ENCODE measurements at regions not wholly inside any gene's neighbourhood (a gene's known extent, or its start where the extent isn't known, plus 50 kb on each side); places are given as distances from the start of the nearest gene placed in this dataset.

- no peak for ATAC-seq (ENCODE audit: low read depth)
- Histone ChIP-seq H2AK9ac (replicated peaks; ENCODE audit: low read depth, low read length, poor library complexity) (no peak overlapping the region), H3K27ac (ENCODE audit: insufficient read depth, low read length) (no peak overlapping the region), H2AK5ac (ENCODE audit: low read depth, low read length) (no peak overlapping the region), H4K91ac (ENCODE audit: insufficient read depth, low read depth, low read length) (no peak overlapping the region), H3K9me3 (ENCODE audit: control insufficient read depth, insufficient read depth, low read length) (no peaks in the 10 kb centered on the region), H4K5ac (ENCODE audit: low read depth, low read length) (no peak overlapping the region), H3K27me3 (ENCODE audit: control insufficient read depth, insufficient read depth, low read length) (peaks cover 27% of the 10 kb centered on the region), H3K23ac (ENCODE audit: low read depth, low read length) (no peak overlapping the region), H3K79me1 (ENCODE audit: low read depth in 1 of 2, low read length in 2 of 2) (no peaks in the 10 kb centered on the region), H2BK5ac (ENCODE audit: low read depth, low read length, poor library complexity, severe bottlenecking) (no peak overlapping the region), H2BK15ac (ENCODE audit: low read depth, low read length) (no peak overlapping the region), H3K4me3 (ENCODE audit: insufficient read depth, low read depth, low read length) (no peak overlapping the region), H3K14ac (replicated peaks; ENCODE audit: low read depth, low read length) (no peak overlapping the region), H2AFZ (replicated peaks; ENCODE audit: low read length, poor library complexity) (no peak overlapping the region), H3K9ac (ENCODE audit: low read depth, low read length) (no peak overlapping the region), H3K56ac (ENCODE audit: extremely low read depth, insufficient read depth, low read length) (no peak overlapping the region), H3K4ac (ENCODE audit: low read depth, low read length) (no peak overlapping the region), H3K18ac (ENCODE audit: low read depth, low read length) (no peak overlapping the region), H2BK20ac (ENCODE audit: low read depth, low read length) (no peak overlapping the region), H4K8ac (ENCODE audit: low read depth in 2 of 2, low read length in 2 of 2) (no peak overlapping the region), H3K4me2 (ENCODE audit: low read depth, low read length) (no peak overlapping the region), H3K4me1 (ENCODE audit: control insufficient read depth, insufficient read depth, low read length) (peaks cover 2% of the 10 kb centered on the region; the same call in 1 of the 2 replicates), H2BK120ac (ENCODE audit: low read depth, low read length) (no peak overlapping the region), H3K36me3 (ENCODE audit: control insufficient read depth, insufficient read depth, low read length) (no peaks in the 10 kb centered on the region), H4K20me1 (ENCODE audit: insufficient read depth, low read length) (no peaks in the 10 kb centered on the region), H3K9me1 (ENCODE audit: insufficient read depth, low read length) (no peaks in the 10 kb centered on the region)
- DNase-seq = no peak
- POLR2A ChIA-PET (ENCODE audit: unreplicated experiment) = no interaction called here
- dilution Hi-C loops (cut with HindIII; ENCODE audit: low sequenced_read_pairs, unreplicated experiment) (loop anchor here (25.0 kb wide), 1 partner anchor 330 kb away; no protein-coding TSS in a partner anchor), intact Hi-C loops (cut with micrococcal nuclease) (loop anchor here (10.0 kb wide), 1 partner anchor 172 kb away; the partner anchor contains the start of gene EEPD1), in situ Hi-C loops (cut with MboI; ENCODE audit: low sequenced_read_pairs) (no loop called here)
- CTCF ChIA-PET = no interaction called here
- BruUV-seq (replicated peaks) = no TSS peak
- TF ChIP-seq RCOR1 (IDR thresholded peaks at IDR 0.05; ENCODE audit: insufficient replicate concordance, low read length) = no peak
- TF ChIP-seq USF2 (IDR thresholded peaks at IDR 0.05; ENCODE audit: low read depth, low read length) = no peak
- no peak for TF ChIP-seq CEBPB (IDR thresholded peaks at IDR 0.05; ENCODE audit: low read depth, low read length)
- TF ChIP-seq MAFK (IDR thresholded peaks at IDR 0.05; ENCODE audit: low read depth, low read length) = no peak
- TF ChIP-seq CHD1 (IDR thresholded peaks at IDR 0.05; ENCODE audit: low read depth, low read length) = no peak
- TF ChIP-seq ELK1 (IDR thresholded peaks at IDR 0.05; ENCODE audit: borderline replicate concordance, low read depth, low read length) = no peak
- no peak for TF ChIP-seq MAZ (IDR thresholded peaks at IDR 0.05; ENCODE audit: borderline replicate concordance, low read depth, low read length)
- 91% methylated on average over 4 of the region's 27 CpGs; no CpG with 5 or more reads in 1 of the 2 experiments for WGBS, 2 experiments (ENCODE audit: extremely low coverage in 2 of 2, insufficient read length in 1 of 2)
Observed at GRCh38 chr7:35982600-35982999, 170.5 kb upstream of the EEPD1 start.
